Activated CD4-positive, alpha-beta T cell treated with anti-CD3 and anti-CD28 coated beads for 4 hours (primary cell): ENCODE measurements at regions not wholly inside any gene's neighbourhood (a gene's known extent, or its start where the extent isn't known, plus 50 kb on each side); places are given as distances from the start of the nearest gene placed in this dataset.
"Not testable (repeated sequence)": the region's sequence is repeated elsewhere in the genome, so short reads cannot be mapped to it uniquely, and the experiment has no call there.

Experiments
- DNase-seq, 2 donors: peaks; one replicate each; pipeline ENCODE4 v3.0.0-alpha.2; 2020

- DNase-seq: no peak
These were observed 63.9 kb downstream of the MAT2B start for GRCh38 chr5:163569284-163569683.

- DNase-seq: no peak
These were observed 66.3 kb downstream of the MAT2B start for GRCh38 chr5:163571744-163572143.

DNA sequence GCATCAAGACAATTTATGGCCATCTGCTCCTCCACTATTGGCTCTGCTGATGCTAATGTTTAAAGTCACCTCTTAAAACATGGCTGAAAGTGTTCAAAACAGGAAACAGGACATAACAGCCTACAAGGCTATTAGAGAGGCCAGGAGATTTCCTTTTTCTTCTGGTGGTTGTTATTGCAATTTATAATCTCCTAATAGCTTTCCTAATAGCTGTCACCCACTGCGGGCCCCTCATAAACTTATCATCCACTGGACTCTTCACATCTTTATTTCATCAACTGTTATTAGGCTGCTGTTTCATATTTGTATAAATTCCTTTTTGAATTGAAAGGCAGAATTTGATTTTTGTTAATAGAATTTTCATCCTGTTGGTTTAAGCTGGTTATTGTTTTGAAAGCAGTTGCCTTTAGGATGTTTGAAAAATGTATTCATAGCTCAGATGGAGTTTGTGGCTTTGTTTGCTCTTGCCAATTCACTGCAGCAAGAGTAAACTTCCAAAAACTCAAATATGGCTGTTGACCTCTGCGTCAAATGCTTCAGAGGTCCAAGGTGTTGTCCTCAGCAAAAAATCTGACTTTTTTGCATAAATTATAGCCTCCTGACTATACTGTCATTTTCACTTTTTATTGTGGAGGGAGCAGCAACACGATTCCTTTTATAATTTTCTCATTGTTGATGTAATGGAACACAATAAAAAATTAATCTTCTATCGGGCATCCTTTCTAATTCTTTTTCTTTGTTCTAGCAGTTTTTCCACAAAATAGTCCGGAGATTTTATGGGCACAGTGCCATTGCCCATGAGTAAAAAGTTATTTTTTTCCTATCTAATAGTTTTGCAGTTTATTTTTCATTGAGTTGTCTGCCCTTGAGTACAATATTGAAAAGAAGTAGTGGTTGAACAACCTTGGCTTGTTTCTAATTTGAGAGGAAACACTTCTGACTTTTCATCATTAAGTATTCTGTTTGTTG lies 69.3 kb downstream of the MAT2B start:
- DNase-seq: no peak

DNA sequence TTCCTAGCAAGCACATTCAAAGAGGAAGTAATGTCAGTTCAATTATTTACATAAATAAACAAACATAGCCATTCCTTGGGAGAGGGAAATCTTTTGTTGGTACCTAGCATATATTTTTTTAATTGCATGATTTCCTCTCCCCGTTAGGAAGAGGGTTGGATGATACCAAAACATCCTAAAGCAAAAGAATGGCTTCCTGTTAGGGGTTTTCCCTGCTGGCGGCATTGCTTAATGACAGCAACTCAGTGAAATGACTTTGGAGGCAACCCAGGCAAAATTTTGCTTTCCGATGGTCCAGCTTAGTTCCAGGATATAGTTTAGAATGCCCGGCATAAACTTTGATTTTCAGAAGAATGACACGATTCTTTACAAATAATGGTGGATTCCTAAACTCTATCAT lies 73.2 kb downstream of the MAT2B start:
- no peak for DNase-seq

DNA sequence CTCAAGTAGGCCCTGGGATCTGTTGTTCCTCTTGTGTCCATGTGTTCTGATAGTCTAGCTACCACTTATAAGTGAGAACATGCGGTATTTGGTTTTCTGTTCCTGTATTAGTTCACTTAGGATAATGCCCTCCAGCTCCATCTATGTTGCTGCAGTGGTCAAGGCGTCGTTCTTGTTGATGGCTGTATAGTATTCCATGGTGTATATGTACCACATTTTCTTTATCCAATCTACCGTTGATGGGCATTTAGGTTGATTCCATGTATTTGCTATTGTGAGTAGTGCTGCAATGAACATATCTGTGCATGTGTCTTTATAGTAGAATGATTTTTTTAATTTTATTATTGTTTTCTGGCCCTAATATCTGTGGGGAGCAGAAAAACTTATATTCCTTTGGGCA lies 74.3 kb downstream of the MAT2B start:
- no peak for DNase-seq

GRCh38 chr5:163580516-163580915 lies 75.1 kb downstream of the MAT2B start:
- no peak for DNase-seq

- not testable (repeated sequence) for DNase-seq
These were observed 78.2 kb downstream of the MAT2B start for GRCh38 chr5:163583491-163584153.

DNA sequence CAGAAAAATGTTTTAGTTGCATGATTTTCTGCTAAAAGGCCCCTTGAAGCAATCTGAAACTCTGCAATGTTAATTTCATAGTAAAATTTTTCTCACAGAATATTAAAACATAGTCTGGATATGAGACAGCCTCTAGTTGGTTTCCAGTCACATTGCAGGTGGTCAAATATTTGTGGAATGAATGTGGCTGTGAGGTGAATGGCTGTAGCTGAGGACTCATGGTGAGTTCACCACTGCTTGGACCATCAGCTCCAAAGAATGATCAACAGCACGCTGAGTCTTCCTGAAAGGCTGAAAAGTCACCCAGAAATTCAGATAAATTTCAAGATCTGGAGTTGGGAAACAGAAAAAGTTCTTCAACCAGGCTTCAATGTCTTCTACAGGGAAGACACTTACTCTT lies 79.8 kb downstream of the MAT2B start:
- no peak for DNase-seq

GRCh38 chr5:163586531-163586956 lies 81.1 kb downstream of the MAT2B start:
- DNase-seq: no peak

DNA sequence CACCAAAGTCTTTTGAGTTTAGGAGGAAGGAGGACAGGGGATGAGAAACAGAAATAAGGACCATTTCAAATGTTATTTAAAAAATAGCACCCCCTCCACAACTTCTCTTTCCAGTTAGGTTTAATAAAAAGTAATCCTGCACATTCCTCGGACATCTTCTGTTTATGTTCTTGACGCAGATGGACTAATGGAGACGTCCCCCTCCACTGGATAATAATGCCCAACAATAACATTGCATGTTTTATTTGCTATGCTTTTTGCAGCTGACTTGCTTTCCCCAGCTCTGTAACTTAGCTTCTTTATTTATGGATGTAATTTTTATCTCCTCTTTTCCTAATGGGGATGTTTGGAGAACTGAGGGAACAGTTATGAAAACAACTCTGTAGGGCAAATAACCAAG lies 89.5 kb downstream of the MAT2B start:
- no peak for DNase-seq

DNA sequence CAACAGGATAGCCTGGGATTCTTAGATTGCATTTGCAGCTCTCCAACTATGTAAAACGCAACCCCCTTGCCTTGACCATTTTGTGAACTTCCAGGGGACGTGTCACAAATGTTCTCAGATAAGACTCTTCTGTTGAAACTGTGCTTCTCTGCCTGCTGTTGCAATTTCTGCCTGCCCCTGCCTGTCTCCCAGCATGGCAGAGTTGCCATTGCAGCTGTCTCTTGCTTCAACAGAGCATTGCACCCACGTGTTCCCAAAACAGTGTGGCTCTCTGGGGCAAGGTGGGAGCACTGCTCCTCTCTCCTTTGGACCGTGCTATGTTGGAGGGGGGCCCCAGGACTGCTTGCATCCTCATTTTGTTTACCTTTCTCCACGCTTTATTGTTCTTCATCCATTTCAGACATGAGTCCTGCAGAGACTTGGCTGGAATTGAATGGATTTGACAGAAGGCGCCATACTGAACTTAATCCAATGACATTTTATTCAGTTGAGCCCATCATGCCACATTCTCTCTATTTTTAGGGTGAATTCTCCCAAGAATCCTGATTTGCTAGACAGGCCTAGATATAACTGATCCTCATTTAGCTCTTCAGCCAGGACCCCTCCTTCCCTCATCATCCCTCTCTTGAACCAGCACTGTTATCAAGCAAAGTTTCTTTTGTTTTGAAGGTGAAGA lies 90.7 kb downstream of the MAT2B start:
- no peak for DNase-seq

DNA sequence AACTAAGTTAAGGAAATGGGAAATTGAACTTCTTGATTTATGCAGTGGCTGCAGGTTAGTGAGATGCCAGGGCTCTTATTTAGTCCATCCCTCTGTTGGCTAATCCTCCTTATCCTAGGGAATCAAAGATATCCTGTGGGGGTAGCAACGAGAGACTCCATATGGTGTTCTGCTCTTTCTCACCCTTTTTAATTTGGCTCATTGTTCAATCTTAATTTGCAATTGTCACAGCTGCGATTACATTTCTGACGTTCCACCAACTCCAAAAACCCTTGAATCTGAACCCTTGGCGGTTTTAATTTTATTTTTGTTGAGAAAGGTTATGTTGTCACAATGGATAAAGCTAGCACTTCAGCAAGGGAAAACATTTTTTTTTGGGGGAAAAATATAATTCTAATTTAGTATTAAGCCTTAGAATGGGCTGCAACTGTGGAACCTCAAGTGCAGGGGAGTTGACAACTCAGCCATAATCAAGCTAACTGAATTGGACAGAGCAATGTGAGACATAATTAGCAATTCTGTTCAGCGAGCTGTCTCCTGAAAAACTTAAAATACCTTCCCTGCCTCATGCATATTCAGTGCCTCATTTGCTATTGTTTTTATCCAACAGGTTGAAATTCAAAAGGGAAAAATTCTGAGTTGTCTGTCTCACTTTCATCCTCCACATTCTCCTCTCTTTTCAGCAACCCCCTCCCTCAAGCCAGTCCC lies 91.3 kb downstream of the MAT2B start:
- no peak for DNase-seq

DNA sequence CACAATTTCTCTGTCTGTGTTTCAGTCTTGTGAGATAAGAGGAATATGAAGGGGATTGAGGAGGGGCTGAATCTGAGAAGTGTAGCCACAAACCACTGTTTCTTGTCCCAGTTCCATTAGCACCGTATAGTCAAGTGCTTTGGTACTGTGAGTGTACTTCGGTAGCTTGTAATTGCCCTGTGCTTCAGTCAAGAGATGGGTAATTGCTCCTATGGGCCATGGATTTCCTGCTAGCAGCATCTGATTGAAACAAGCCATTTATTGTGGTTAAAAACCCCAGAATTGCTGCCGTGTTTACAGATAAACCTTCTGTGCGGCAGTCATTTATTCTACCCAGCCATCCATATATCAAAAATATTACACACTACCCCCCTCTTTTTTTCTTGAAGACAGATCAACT lies 98.6 kb downstream of the MAT2B start:
- DNase-seq: no peak

GRCh38 chr5:163607256-163607655 lies 101.8 kb downstream of the MAT2B start:
- no peak for DNase-seq

DNA sequence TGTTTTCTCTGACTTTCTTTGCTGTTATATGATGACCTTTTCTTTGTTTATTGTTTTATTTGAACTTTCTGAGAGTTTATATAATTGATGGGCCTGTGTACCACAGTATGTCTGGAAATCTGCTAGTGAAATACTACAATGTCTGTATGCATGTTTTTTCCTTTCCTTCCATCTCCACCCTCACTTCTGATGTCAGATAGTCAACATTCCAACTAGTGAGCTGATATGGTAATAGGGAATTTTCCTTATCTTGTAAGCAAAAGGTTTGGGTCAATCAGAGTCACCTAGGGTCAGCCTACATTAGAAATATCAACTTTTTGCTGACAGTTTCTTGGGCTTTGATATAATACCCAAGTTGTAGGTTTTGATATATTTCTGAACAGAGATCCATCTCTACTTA lies 103.2 kb downstream of the MAT2B start:
- no peak for DNase-seq

GRCh38 chr5:163609910-163610309 lies 104.5 kb downstream of the MAT2B start:
- DNase-seq: no peak

- no peak for DNase-seq
These were observed 107.1 kb downstream of the MAT2B start for GRCh38 chr5:163612358-163613149.

DNA sequence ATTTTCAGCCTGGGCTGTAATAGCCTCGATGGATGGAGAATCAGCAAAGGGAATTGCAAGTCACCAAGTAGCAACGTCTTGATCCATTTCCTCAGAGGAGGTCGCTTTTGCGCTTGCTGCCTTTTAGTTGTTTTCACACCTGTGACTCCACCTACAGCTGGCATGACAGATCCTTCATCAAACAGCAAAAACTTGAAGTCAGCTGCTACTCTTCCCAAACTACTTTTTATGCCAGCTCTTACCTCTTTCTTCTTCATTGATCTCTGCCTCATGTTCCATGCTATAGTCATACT lies 107.7 kb downstream of the MAT2B start:
- no peak for DNase-seq

DNA sequence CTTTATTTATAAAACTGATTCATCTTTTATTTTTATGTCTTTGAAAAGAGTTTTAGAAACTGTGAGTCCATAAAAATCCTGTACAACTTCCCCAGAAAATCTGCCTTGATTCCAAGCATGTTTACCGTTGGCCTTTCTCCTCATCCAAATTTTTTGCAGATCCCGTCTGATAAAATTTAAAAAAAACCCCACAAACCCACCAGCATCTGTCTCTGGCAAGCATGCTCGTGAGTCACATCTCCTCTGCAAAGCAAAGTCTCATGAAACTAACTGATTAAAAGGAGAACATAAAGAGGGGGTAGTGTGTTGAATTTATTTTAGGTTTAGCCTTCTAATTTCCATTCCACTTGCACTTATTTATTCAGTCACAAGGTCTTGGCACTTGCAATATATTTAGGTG lies 109.4 kb downstream of the MAT2B start:
- DNase-seq: no peak

DNA sequence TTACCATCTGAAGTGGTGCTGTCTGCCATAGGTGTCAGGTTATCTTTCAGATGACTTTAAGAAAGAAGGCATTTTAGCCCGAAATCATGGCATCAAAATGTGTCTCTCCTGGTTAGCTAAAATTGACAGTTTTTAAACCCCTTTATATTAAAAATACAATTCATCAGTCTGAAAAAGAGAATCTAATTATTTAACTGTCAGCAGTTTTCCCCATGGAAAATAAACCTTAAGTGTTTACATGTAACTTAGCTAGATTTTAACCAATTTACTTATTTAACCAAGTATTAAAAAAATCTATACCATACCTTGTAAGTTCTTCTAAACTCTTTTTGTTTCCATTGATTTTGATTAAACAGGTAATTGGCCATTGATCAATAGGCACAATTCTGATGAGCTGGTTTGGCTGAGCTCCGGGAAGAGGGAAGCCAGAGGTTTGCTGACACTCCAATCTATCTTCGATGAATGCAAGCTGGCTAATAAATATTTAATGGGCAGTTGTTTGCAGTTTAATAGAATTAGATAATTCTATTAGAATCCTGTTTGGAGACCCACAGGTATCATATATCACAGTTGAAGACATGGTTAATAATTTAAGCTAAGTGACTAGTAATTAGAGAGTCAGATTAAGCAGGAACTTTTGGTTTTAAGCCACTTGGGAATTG lies 114.0 kb downstream of the MAT2B start:
- no peak for DNase-seq

DNA sequence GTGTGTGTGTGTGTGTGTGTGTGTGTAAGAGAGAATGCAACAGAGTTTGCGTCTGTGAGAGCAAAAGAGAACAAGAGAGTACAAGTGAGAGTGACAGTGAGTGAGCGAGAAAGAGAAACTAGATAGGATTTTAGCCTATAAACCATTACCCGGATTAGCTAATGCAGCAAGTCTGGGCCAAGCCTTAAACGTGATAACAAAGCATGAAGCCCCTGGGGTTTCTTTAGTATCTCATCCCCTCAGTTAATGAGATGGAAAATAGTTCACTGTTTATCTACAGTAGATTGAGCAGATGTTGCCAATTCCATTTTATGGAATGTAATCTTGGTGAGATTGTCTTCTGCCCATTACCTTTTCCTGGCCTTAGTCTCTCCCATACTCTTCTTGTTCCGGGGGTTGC lies 114.5 kb downstream of the MAT2B start:
- DNase-seq: no peak

GRCh38 chr5:163622799-163623198 lies 117.4 kb downstream of the MAT2B start:
- no peak for DNase-seq
